T47D (cell line): ENCODE measurements at regions not wholly inside any gene's neighbourhood (a gene's known extent, or its start where the extent isn't known, plus 50 kb on each side); places are given as distances from the start of the nearest gene placed in this dataset.

ENCODE experiments used
- DNase-seq, 2 experiments: peaks; one replicate each; pipeline versions ENCODE4 v3.0.0 to v3.0.0-alpha.2; 2011 to 2012; ENCODE audit warnings: low read depth in 1 of 2, low spot score in 1 of 2
- JUND ChIP-seq: IDR thresholded peaks from 2 replicates; pipeline ENCODE4 v1.6.1; 2012; ENCODE audit warnings: low read depth
- in situ Hi-C: cut with HindIII; loops from 2 replicates; pipeline ENCODE4 v1.10.0; 2016; ENCODE audit warnings: low sequenced_read_pairs, low pct_unique_long_range_greater_than_20kb

DNA sequence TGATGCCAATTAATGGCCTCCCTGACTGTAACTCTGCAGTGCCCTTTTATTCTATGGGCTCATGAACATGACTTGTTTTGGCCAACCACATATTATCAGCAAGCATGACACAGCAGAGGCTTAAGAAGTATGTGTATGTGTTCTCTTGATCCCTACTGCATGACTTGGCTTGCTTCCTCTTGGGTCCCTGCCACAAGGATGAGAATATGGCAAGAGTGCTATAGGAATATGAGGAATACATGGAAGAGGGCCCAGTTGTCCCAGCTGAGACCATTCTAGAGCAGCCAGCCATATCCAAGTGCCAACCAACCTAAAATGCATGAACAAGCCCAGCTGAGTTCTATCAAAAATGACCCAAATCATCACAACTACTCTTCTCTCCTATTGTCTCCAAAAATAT, 576.7 kb upstream of the PCDH9 start:
- in situ Hi-C loops: no loop called here
- TF ChIP-seq JUND: no peak
- no peak for DNase-seq

DNA sequence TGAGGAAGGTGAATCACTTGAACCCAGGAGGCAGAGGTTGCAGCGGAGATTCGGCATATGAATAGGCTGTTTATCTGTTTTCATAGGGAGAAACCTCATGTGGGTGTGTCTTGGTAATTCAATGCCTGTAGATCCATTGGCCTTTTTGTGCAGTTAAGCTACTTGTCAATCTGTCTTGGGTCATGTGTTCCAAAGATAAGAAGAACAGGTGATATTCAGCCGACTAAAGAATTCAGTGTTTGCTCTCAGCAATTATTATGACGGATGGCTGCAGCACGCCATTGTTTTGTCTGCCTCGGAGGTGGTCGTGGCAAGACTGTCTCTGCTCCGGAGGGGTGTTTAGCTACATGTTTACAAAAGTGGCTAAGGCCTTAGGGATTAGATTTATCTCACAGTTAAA, 573.0 kb upstream of the PCDH9 start:
- no peak for TF ChIP-seq JUND
- in situ Hi-C loops: no loop called here
- DNase-seq: no peak

DNA sequence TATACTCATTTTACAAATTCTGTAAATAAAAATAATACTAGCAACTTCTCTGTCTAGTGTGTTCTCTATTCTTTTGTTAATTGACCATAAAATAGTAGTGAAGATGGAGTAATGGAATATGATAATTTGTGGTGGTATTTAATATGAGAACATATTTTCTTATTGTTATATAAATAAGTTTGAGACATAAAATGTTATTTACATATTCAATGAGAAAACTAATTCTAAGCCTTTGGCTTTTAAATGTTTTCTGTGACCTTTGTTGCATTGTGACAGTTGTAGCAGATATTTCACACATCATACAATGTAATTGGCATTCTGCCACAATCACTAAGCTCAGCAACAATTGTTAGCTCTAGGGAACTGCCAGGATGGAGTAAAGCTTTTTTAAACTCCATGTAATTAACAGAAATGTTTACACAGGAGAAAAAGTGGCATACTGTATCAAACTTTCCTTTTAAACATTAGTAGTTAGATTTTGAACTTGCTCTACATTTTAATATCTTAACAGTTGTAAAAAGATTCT, 562.1 kb upstream of the PCDH9 start:
- DNase-seq: no peak
- in situ Hi-C loops: no loop called here
- TF ChIP-seq JUND: no peak

DNA sequence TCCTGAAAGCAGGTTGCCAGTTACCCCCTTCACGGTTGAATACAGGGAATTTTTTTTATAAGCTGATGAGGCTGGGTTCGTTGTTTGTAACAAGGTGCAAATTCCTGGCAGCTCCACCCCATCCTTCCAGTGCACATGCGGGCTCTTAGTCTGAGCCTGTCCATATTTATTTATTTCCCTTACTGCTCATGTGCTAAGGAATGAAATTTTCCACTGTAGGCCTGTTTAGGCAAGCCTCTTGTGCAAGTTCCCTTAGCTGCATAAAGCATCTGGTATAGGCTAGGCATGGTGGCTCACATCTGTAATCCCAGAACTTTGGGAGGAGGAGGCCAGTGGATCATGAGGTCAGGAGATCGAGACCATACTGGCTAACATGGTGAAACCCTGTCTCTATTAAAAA, 560.9 kb upstream of the PCDH9 start:
- in situ Hi-C loops: no loop called here
- no peak for DNase-seq
- TF ChIP-seq JUND: no peak

DNA sequence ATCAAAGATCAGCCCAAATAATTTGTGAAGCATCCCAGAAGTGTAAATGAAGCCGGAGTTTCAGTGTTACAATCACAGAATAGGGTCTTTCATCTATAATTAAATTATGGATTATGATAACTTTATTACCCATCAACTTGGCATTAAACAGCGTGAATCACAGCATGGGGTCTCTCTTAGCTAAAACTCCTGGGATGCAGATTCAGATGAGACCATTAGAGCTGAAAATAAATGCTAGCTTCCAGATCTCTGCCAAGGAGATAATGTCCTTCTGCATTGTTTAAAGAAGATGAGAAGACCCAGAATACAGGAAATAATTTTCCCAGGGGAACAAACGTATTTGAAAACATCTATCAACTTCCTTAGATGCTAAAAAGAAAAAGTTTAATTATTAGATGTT, 546.0 kb upstream of the PCDH9 start:
- no peak for DNase-seq
- TF ChIP-seq JUND: no peak
- in situ Hi-C loops: no loop called here

DNA sequence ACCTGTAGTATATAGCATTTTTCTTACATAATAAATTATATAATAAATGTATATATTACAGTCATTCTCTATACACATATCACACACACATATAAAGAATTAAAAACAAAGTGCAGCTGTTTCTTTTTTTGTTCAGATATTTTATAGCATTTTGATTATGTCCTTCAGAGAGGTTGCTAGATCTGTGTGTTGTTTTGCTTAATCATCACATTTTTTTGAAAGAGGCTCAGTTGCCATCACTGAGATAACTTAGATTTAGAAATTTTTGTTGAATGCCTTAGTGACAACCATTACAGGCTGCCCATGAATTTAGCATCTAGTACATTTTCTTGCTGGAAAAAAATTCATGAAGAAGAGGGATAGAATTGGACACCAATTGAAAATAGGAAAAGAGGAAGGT, 545.2 kb upstream of the PCDH9 start:
- no peak for TF ChIP-seq JUND

DNA sequence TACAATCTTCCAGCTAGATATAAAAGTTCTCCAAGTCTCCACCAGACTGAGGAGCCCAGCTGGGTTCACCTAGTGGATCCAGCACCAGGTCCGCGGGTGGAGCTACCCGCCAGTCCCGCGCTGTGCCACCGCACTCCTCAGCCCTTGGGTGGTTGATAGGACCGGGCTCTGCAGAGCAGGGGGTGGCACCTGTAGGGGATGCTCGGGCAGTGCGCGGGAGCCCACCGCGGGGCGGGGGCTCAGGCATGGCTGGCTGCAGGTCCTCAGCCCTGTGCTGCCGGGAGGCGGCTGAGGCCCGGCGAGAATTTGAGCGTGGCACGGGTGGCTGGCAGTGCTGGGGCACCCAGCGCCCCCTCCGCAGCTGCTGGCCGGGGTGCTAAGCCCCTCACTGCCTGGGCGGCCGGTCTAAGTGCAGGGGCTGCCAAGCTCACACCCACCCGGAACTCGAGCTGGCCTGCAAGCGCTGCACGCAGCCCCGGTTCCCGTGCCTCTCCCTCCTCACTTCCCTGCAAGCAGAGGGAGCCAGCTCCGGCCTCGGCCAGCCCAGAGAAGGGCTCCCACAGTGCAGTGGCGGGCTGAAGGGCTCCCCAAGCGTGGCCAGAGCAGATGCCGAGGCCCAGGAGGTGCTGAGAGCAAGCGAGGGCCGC, 542.8 kb upstream of the PCDH9 start:
- in situ Hi-C loops: no loop called here
- DNase-seq: no peak
- no peak for TF ChIP-seq JUND

More for the DNA sequence above, 545.2 kb upstream of the PCDH9 start:
- in situ Hi-C loops: no loop called here
- no peak for DNase-seq

DNA sequence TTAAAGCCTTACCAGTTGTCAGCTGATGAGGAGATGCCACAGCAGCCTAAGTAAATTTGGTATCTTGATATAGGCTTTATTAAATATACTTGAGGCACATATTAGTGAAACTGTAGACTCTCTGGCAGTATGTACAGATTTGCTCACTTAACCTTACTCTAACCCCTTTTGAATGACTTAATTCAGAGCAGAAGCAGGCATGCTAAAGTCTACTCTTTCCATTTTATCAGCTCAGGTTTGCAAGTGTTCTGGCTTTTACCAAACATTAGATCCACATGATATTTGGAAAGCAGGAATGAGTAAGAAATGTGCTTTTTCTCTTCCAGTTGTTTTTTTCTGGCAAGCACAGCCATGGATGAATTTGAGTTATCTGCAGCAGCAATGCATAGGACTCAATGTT, 541.0 kb upstream of the PCDH9 start:
- in situ Hi-C loops: no loop called here
- no peak for DNase-seq
- TF ChIP-seq JUND: no peak

DNA sequence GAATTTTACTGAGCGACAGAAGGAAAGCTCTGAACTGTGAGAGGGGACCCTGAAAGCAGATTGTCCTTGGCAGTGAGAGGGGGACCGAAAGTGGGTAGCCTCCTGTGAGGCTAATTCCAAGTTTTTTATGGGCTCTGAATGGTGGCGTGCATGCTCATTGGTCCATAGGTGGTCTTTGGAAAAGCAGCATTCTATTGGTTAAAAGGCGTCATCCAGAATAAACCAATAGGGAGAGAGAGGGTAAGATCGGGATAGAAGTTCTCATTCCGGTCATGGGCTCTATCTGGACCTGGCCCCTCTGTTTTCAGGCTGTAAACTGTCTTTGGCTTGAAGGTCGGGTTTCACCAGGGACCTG, 539.8 kb upstream of the PCDH9 start:
- DNase-seq: peak; percentile 47 to 68
- in situ Hi-C loops: no loop called here
- TF ChIP-seq JUND: no peak

DNA sequence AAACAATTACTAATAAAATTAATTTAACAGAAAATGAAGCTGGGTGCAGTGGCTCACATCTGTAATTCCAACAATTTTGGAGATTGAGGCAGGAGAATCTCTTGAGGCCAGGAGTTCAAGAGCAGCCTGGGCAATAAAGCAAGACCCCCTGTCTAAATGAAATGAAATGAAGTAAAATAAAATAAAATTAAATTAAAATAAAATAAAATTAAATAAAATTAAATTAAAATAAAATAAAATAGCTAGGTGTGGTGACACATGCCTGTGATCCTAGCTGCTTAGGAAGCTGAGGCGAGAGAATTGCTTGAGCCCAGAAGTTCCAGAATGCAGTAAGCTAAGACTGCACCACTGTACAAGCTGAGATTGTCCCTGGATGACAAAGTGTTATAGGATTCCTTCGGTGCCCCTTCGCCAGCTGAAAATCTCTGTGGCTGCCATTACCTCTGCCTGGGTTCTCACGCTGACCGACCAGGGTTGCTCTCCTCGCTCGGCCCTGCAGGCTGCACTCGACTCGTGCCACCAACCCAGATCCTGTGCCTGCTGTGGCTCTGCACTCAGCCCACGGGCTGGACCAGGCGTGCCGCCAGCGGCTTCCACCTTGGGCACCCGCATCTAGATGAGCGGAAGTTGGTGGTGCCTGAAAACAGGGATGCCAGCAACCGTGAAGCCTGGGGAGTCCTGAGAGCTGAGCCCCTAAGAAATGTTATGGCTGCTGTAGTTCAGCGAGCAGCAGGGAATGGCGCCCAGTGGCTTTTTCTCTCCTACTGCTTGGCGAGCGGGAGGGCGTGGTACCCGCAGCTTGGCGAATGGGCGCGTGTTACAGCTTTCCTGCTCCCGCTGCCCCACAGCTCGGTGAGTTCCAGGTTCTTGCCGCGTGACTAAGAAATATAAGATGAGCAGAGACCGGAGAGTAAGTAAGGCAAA, 539.2 kb upstream of the PCDH9 start:
- in situ Hi-C loops: no loop called here
- peak; percentile 62 to 81 for DNase-seq
- TF ChIP-seq JUND: no peak

DNA sequence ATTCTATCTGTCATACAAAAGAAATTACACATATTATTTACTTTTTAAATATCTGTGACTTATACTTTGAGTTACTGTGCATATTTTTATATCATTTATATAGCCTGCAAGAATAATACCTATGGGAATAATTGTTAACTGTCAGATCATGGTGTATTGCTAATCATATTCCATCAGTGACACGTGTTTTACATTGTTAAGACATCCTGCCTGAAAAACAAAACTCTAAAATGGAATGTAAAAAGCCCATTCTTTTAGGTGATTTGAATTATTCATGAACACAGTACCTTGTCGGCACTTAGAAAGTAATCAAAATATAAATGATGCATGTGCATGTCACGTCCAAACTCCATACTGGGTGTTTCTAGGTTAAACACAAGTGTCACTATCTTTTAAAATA, 533.8 kb upstream of the PCDH9 start:
- in situ Hi-C loops: no loop called here
- no peak for DNase-seq
- no peak for TF ChIP-seq JUND

DNA sequence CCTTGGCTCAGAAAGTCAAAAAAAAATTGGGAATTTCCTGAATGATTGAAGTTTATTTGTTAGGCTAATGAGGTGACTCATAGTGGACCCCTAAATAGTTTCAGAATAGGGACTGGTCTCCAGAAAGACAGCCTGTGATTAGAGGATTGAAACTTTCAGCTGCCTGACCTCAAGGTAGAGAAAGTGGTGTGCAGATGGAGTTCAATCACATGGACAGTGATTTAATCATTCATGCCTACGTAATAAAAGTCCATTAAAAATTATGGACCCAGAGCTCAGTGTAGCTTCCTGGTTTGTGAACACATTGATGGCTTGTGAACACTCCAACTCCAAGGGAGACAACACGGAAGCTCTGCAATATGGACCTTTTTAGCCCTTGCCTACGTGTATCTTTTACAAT, 533.2 kb upstream of the PCDH9 start:
- TF ChIP-seq JUND: no peak
- in situ Hi-C loops: no loop called here
- DNase-seq: no peak

DNA sequence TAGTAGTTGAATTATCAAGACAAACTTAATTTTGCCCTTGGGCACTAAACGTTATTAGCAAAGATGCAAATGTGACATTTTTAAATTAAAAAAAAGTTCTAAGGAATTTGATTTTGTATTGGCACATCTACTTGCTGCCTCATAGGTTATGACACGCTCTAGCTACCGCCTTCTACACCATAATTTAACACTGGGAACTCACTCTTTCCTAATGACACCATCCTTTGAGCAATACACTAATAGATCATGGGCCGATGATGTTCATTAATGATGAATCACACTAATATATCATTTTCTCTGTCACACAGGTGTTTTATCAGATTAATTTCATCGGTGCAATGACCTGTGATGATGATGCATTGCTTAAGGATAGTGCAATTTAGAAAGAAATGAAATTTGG, 528.8 kb upstream of the PCDH9 start:
- no peak for TF ChIP-seq JUND
- in situ Hi-C loops: no loop called here
- no peak for DNase-seq
